GM18870 (cell line): ENCODE measurements at regions not wholly inside any gene's neighbourhood (a gene's known extent, or its start where the extent isn't known, plus 50 kb on each side); places are given as distances from the start of the nearest gene placed in this dataset.

ENCODE experiments used
- ATAC-seq: cut with Tn5 transposase; IDR thresholded peaks from one replicate; pipeline ENCODE4 v1.9.1; 2021; ENCODE audit warnings: moderate library complexity; ENCODE audit not compliant: unreplicated experiment

- no peak for ATAC-seq
Observed at GRCh38 chr4:184529283-184529682, 54.9 kb upstream of the IRF2 start.

GRCh38 chr4:184528713-184529112 is 54.4 kb upstream of the IRF2 start:
- ATAC-seq: no peak

GRCh38 chr4:184528051-184528450 is 53.7 kb upstream of the IRF2 start:
- ATAC-seq: no peak

- no peak for ATAC-seq
Observed at GRCh38 chr4:184526228-184526627, 51.9 kb upstream of the IRF2 start.
